ENCODE measurements at regions not wholly inside any gene's neighbourhood (a gene's known extent, or its start where the extent isn't known, plus 50 kb on each side); places are given as distances from the start of the nearest gene placed in this dataset.

GRCh38 chr4:158013858-158014257 is 159.0 kb downstream of the GASK1B start (continued):
- peak; percentile 64 for TF ChIP-seq NFIC (IDR thresholded peaks at IDR 0.05; ENCODE audit: borderline replicate concordance)
- TF ChIP-seq RFX5 (IDR thresholded peaks at IDR 0.05; ENCODE audit: low read length) = no peak
- no peak for TF ChIP-seq TAF1 (IDR thresholded peaks at IDR 0.05; ENCODE audit: borderline replicate concordance, low read depth, low read length)
- TF ChIP-seq MXI1 (IDR thresholded peaks at IDR 0.05; ENCODE audit: low read depth, low read length) = no peak
- TF ChIP-seq NRF1 (IDR thresholded peaks at IDR 0.05; ENCODE audit: low read depth, low read length) = no peak
- TF ChIP-seq JUND (IDR thresholded peaks at IDR 0.05) = peak; percentile 82
- peak; percentile 72 for TF ChIP-seq PBX3 (IDR thresholded peaks at IDR 0.05)
- TF ChIP-seq ELF1 (IDR thresholded peaks at IDR 0.05) = no peak
- TF ChIP-seq MEF2A (IDR thresholded peaks at IDR 0.05; ENCODE audit: borderline replicate concordance, low read depth) = no peak
- no peak for TF ChIP-seq RCOR1 (IDR thresholded peaks at IDR 0.05; ENCODE audit: low read length)

- Histone ChIP-seq H3K36me3 (replicated peaks in 1 of 2; ENCODE audit: control insufficient read depth in 1 of 2, insufficient read depth in 2 of 2, low read length in 1 of 2) (no peaks in the 10 kb centered on the region), H3K9me2 (no peaks in the 10 kb centered on the region), H3K4me1 (ENCODE audit: control insufficient read depth in 1 of 2, insufficient read depth in 2 of 2, low read depth in 1 of 2, low read length in 1 of 2) (peaks cover 0 to 15% of the 10 kb centered on the region in 2 experiments; a peak in 1 of 4 replicates), H4K20me1 (ENCODE audit: insufficient read depth) (no peaks in the 10 kb centered on the region), H3K79me2 (ENCODE audit: insufficient read depth) (no peaks in the 10 kb centered on the region), H3K27ac (ENCODE audit: low read depth in 2 of 2, low read length in 1 of 2) (no peak overlapping the region), H3K9ac (no peak overlapping the region), H3K9me3 (0 out of 2 replicates have a peak, but pooled peaks cover 4% of the 10 kb centered on the region), H2AFZ (ENCODE audit: low read depth) (no peak overlapping the region), H3K4me3 (ENCODE audit: low read depth in 2 of 2, low read length in 1 of 2) (no peak overlapping the region), H3K27me3 (ENCODE audit: insufficient read depth) (no peaks in the 10 kb centered on the region), H3K4me2 (no peak overlapping the region), H3F3A (replicated peaks; ENCODE audit: insufficient read depth) (peaks cover 23% of the 10 kb centered on the region)
- POLR2A ChIA-PET = no interaction called here
- CTCF ChIA-PET = no interaction called here
- DNase-seq = no peak
- WGBS (ENCODE audit: low lambda C conversion rate) = 86% methylated on average over 5 of the region's 5 CpGs
- TF ChIP-seq JUND (IDR thresholded peaks at IDR 0.05) (no peak), PBX3 (IDR thresholded peaks at IDR 0.05) (no peak), REST (IDR thresholded peaks at IDR 0.05; ENCODE audit: low read depth, low read length) (no peak), ZBTB33 (IDR thresholded peaks at IDR 0.05; ENCODE audit: borderline replicate concordance, low read depth) (no peak), MXI1 (IDR thresholded peaks at IDR 0.05; ENCODE audit: low read depth, low read length) (no peak), POLR2AphosphoS5 (IDR thresholded peaks at IDR 0.05; ENCODE audit: low read depth, low read length) (no peak), RAD21 (IDR thresholded peaks at IDR 0.05; ENCODE audit: low read length) (no peak), RXRA (IDR thresholded peaks at IDR 0.05; ENCODE audit: borderline replicate concordance, low read depth) (no peak), YY1 (IDR thresholded peaks at IDR 0.05; ENCODE audit: low read depth) (no peak), MEF2A (IDR thresholded peaks at IDR 0.05; ENCODE audit: borderline replicate concordance, low read depth) (no peak), CTCF (IDR thresholded peaks at IDR 0.05) (no peak)
Observed at GRCh38 chr4:158010361-158010760, 162.5 kb downstream of the GASK1B start.
